NCI-H446 treated with DMSO at 0.1 percent for 48 hours (cell line): ENCODE measurements at regions not wholly inside any gene's neighbourhood (a gene's known extent, or its start where the extent isn't known, plus 50 kb on each side); places are given as distances from the start of the nearest gene placed in this dataset.
"Not testable (repeated sequence)": the region's sequence is repeated elsewhere in the genome, so short reads cannot be mapped to it uniquely, and the experiment has no call there.

Experiments used
- DNase-seq: peaks from one replicate; lab custom pipeline; 2025; lab: John Stamatoyannopoulos, UW

GRCh38 chr14:45972416-45972815, 679.2 kb downstream of the RPL10L start:
- DNase-seq, result no peak

GRCh38 chr14:45970621-45971020, 681.0 kb downstream of the RPL10L start:
- DNase-seq, result no peak

- no peak for DNase-seq
These were observed 683.5 kb downstream of the RPL10L start for GRCh38 chr14:45968037-45968436.

- DNase-seq, result no peak
These were observed 696.5 kb upstream of the MIS18BP1 start for GRCh38 chr14:45949479-45949878.

- no peak for DNase-seq
These were observed 694.8 kb upstream of the MIS18BP1 start for GRCh38 chr14:45947830-45948229.

- DNase-seq, result no peak
These were observed 693.2 kb upstream of the MIS18BP1 start for GRCh38 chr14:45946251-45946650.

- DNase-seq, result no peak
These were observed 687.3 kb upstream of the MIS18BP1 start for GRCh38 chr14:45940318-45940717.

GRCh38 chr14:45939572-45939971, 686.6 kb upstream of the MIS18BP1 start:
- no peak for DNase-seq

- DNase-seq, result not testable (repeated sequence)
These were observed 667.0 kb upstream of the MIS18BP1 start for GRCh38 chr14:45919995-45920394.

- no peak for DNase-seq
These were observed 663.4 kb upstream of the MIS18BP1 start for GRCh38 chr14:45916340-45916953.

- DNase-seq, result no peak
These were observed 654.8 kb upstream of the MIS18BP1 start for GRCh38 chr14:45907782-45908181.

GRCh38 chr14:45906257-45906656, 653.3 kb upstream of the MIS18BP1 start:
- no peak for DNase-seq

- no peak for DNase-seq
These were observed 652.7 kb upstream of the MIS18BP1 start for GRCh38 chr14:45905672-45906071.

- no peak for DNase-seq
These were observed 651.3 kb upstream of the MIS18BP1 start for GRCh38 chr14:45904314-45904713.

GRCh38 chr14:45902241-45902640, 649.2 kb upstream of the MIS18BP1 start:
- DNase-seq, result no peak

- DNase-seq, result no peak
These were observed 644.4 kb upstream of the MIS18BP1 start for GRCh38 chr14:45897439-45897838.

- DNase-seq, result no peak
These were observed 640.1 kb upstream of the MIS18BP1 start for GRCh38 chr14:45893127-45893526.

- DNase-seq, result no peak
These were observed 638.5 kb upstream of the MIS18BP1 start for GRCh38 chr14:45891417-45892080.

- not testable (repeated sequence) for DNase-seq
These were observed 635.8 kb upstream of the MIS18BP1 start for GRCh38 chr14:45888766-45889285.

GRCh38 chr14:45877981-45878380, 625.0 kb upstream of the MIS18BP1 start:
- DNase-seq, result no peak

GRCh38 chr14:45868863-45869262, 615.9 kb upstream of the MIS18BP1 start:
- DNase-seq, result no peak

- no peak for DNase-seq
These were observed 615.4 kb upstream of the MIS18BP1 start for GRCh38 chr14:45868377-45868776.

- no peak for DNase-seq
These were observed 614.3 kb upstream of the MIS18BP1 start for GRCh38 chr14:45867046-45867894.
